ENCODE measurements at regions not wholly inside any gene's neighbourhood (a gene's known extent, or its start where the extent isn't known, plus 50 kb on each side); places are given as distances from the start of the nearest gene placed in this dataset.

DNA sequence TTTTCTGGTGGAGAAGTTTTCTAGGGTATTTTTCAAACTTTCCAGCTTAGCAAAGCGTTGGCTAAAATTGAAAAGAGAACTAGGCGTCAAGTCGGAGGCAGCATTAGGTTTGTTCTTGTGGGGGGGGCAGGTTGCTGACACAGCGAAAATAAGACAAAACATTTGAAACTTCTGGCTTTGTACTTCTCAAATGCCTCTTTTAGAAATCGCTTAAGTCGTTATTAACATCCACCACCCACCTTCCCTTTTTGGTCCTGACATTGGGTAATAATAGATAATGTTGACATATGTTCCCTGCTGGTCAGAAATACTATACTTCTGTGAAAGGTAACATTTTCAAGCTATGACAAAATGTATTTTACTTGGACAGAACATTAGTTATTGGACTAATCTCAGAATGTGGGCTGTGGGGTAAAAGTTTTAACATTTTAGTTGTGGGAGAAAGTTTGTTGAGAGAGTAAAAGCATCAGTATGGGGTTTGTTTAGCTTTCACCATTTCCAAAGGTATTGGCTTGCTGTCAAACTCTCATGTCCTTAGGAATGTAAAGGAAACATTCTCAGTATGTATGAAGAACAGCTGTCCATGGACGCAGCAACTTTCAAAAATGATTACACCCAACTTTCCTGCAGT is 88.1 kb upstream of the ZEB2 start:
- no peak overlapping the region for H3K4me3 ChIP-seq (ENCODE audit: severe bottlenecking)
- ATAC-seq (ENCODE audit: low read depth) (no peak), DNase-seq (ENCODE audit: low spot score) (no peak)
- no peaks in the 10 kb centered on the region for H3K27me3 ChIP-seq (ENCODE audit: insufficient read depth, poor library complexity, severe bottlenecking)
- H3K27ac ChIP-seq (ENCODE audit: poor library complexity, severe bottlenecking), result no peak overlapping the region
- no peaks in the 10 kb centered on the region for H3K9me3 ChIP-seq (ENCODE audit: severe bottlenecking)
- H3K4me1 ChIP-seq (ENCODE audit: insufficient read depth, poor library complexity, severe bottlenecking), result no peaks in the 10 kb centered on the region
- TF ChIP-seq, protein P1, sequence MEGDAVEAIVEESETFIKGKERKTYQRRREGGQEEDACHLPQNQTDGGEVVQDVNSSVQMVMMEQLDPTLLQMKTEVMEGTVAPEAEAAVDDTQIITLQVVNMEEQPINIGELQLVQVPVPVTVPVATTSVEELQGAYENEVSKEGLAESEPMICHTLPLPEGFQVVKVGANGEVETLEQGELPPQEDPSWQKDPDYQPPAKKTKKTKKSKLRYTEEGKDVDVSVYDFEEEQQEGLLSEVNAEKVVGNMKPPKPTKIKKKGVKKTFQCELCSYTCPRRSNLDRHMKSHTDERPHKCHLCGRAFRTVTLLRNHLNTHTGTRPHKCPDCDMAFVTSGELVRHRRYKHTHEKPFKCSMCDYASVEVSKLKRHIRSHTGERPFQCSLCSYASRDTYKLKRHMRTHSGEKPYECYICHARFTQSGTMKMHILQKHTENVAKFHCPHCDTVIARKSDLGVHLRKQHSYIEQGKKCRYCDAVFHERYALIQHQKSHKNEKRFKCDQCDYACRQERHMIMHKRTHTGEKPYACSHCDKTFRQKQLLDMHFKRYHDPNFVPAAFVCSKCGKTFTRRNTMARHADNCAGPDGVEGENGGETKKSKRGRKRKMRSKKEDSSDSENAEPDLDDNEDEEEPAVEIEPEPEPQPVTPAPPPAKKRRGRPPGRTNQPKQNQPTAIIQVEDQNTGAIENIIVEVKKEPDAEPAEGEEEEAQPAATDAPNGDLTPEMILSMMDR (IDR thresholded peaks at IDR 0.05; ENCODE audit: poor library complexity, severe bottlenecking), result no peak
- no peaks in the 10 kb centered on the region for H3K36me3 ChIP-seq (ENCODE audit: low read depth)

DNA sequence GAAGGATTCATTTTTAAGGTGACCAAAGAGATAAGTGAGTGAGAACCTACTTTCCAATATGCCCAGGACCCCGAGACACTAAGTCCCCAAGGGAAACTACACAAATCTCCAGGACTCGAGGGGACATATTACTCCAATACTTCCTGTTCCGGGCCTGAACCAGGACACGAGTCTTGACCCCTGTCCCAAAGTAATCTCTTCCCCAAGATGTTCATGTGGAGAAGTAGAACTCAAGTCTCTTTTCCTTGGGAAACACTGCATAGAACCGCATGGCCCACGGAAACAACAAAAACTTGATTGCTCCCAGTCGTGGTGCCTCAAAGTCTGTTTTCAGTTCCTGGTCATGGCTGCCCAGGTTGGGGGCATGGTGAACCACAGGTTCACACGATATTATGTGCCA is 87.2 kb upstream of the ZEB2 start:
- no peak overlapping the region for H3K27ac ChIP-seq (ENCODE audit: poor library complexity, severe bottlenecking)
- DNase-seq (ENCODE audit: low spot score) (no peak), ATAC-seq (ENCODE audit: low read depth) (no peak)
- H3K4me3 ChIP-seq (ENCODE audit: severe bottlenecking), result no peak overlapping the region
- H3K36me3 ChIP-seq (ENCODE audit: low read depth), result no peaks in the 10 kb centered on the region
- no peaks in the 10 kb centered on the region for H3K4me1 ChIP-seq (ENCODE audit: insufficient read depth, poor library complexity, severe bottlenecking)
- TF ChIP-seq, protein P1 (IDR thresholded peaks at IDR 0.05; ENCODE audit: poor library complexity, severe bottlenecking), result no peak
- no peaks in the 10 kb centered on the region for H3K9me3 ChIP-seq (ENCODE audit: severe bottlenecking)
- no peaks in the 10 kb centered on the region for H3K27me3 ChIP-seq (ENCODE audit: insufficient read depth, poor library complexity, severe bottlenecking)

- H3K27me3 ChIP-seq (ENCODE audit: insufficient read depth, poor library complexity, severe bottlenecking), result no peaks in the 10 kb centered on the region
- no peaks in the 10 kb centered on the region for H3K36me3 ChIP-seq (ENCODE audit: low read depth)
- H3K27ac ChIP-seq (ENCODE audit: poor library complexity, severe bottlenecking), result no peak overlapping the region
- ATAC-seq (ENCODE audit: low read depth) (no peak), DNase-seq (ENCODE audit: low spot score) (no peak)
- no peaks in the 10 kb centered on the region for H3K9me3 ChIP-seq (ENCODE audit: severe bottlenecking)
- H3K4me3 ChIP-seq (ENCODE audit: severe bottlenecking), result no peak overlapping the region
- TF ChIP-seq, protein P1 (IDR thresholded peaks at IDR 0.05; ENCODE audit: poor library complexity, severe bottlenecking), result no peak
- H3K4me1 ChIP-seq (ENCODE audit: insufficient read depth, poor library complexity, severe bottlenecking), result no peaks in the 10 kb centered on the region
Observed at GRCh38 chr2:144606466-144607095, 86.7 kb upstream of the ZEB2 start.

DNA sequence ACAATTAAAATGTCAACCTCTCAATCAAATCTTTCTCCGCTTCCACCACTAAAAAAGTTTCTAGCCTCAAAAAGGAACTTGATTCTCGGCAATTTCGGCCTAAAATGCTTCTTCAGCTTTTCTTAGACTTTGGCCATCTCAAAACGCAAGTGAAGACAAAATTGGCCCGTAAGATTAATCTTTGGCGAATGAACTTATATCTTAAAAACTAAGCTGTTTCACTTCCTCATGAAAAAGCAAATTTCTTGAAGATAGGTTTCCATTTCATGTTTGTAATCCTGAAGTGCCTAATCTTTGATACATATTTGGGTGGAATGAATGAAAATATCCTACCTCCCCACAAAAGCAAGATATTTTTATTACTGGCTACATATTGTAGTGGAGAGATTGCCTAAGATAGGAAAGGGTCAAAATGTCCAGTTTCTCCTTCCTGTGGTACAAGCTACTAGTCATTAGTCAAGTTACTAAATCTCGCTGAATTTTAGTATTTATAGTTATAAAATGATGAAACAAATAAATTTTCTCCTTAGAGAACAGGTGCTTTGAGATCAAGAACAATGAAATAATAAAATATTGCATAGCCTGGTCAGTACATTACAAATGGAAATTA is 85.4 kb upstream of the ZEB2 start:
- H3K4me3 ChIP-seq (ENCODE audit: severe bottlenecking), result no peak overlapping the region
- TF ChIP-seq, protein P1 (IDR thresholded peaks at IDR 0.05; ENCODE audit: poor library complexity, severe bottlenecking), result no peak
- no peaks in the 10 kb centered on the region for H3K36me3 ChIP-seq (ENCODE audit: low read depth)
- no peaks in the 10 kb centered on the region for H3K4me1 ChIP-seq (ENCODE audit: insufficient read depth, poor library complexity, severe bottlenecking)
- H3K27me3 ChIP-seq (ENCODE audit: insufficient read depth, poor library complexity, severe bottlenecking), result no peaks in the 10 kb centered on the region
- no peak for DNase-seq (ENCODE audit: low spot score)
- H3K9me3 ChIP-seq (ENCODE audit: severe bottlenecking), result no peaks in the 10 kb centered on the region
- H3K27ac ChIP-seq (ENCODE audit: poor library complexity, severe bottlenecking), result no peak overlapping the region
- ATAC-seq (ENCODE audit: low read depth), result no peak

- ATAC-seq (ENCODE audit: low read depth) (no peak), DNase-seq (ENCODE audit: low spot score) (no peak)
- Histone ChIP-seq H3K27me3 (ENCODE audit: insufficient read depth, poor library complexity, severe bottlenecking) (no peaks in the 10 kb centered on the region), H3K36me3 (ENCODE audit: low read depth) (no peaks in the 10 kb centered on the region), H3K9me3 (ENCODE audit: severe bottlenecking) (no peaks in the 10 kb centered on the region), H3K27ac (ENCODE audit: poor library complexity, severe bottlenecking) (no peak overlapping the region), H3K4me1 (ENCODE audit: insufficient read depth, poor library complexity, severe bottlenecking) (no peaks in the 10 kb centered on the region), H3K4me3 (ENCODE audit: severe bottlenecking) (no peak overlapping the region)
- TF ChIP-seq, protein P1 (IDR thresholded peaks at IDR 0.05; ENCODE audit: poor library complexity, severe bottlenecking), result no peak
Observed at GRCh38 chr2:144603334-144603733, 83.4 kb upstream of the ZEB2 start.

Data from RWPE2 (cell line).